WTC11 (cell line): ENCODE measurements at regions not wholly inside any gene's neighbourhood (a gene's known extent, or its start where the extent isn't known, plus 50 kb on each side); places are given as distances from the start of the nearest gene placed in this dataset.

Experiments
- ATF2 ChIP-seq: sonication (generic); formaldehyde crosslinking; IDR thresholded peaks from 2 replicates; pipeline ENCODE4 v1.8.1; 2022; ENCODE audit warnings: low read depth, missing genetic modification reagents, borderline replicate concordance
- CTCF ChIP-seq: fragments of 200-600 bp; IDR thresholded peaks from 2 replicates; pipeline ENCODE4 v1.8.0; 2022; ENCODE audit warnings: antibody characterized with exemption
- E2F4 ChIP-seq: sonication (generic); formaldehyde crosslinking; IDR thresholded peaks from 2 replicates; pipeline ENCODE4 v1.8.1; 2022; ENCODE audit warnings: low read depth, mild to moderate bottlenecking, moderate library complexity, missing genetic modification reagents, borderline replicate concordance
- ESRRA ChIP-seq: sonication (generic); formaldehyde crosslinking; IDR thresholded peaks from 2 replicates; pipeline ENCODE4 v1.8.1; 2022; ENCODE audit warnings: mild to moderate bottlenecking, missing genetic modification reagents, borderline replicate concordance
- FOXP1 ChIP-seq: sonication (generic); formaldehyde crosslinking; IDR thresholded peaks from 2 replicates; pipeline ENCODE4 v1.8.0; 2022; ENCODE audit warnings: missing genetic modification reagents, mild to moderate bottlenecking, moderate library complexity, borderline replicate concordance
- JUN ChIP-seq: sonication (generic); formaldehyde crosslinking; IDR thresholded peaks from 2 replicates; pipeline ENCODE4 v1.8.0; 2023; ENCODE audit warnings: mild to moderate bottlenecking, missing genetic modification reagents
- MAX ChIP-seq: sonication (generic); formaldehyde crosslinking; IDR thresholded peaks from 2 replicates; pipeline ENCODE4 v1.8.0; 2022; ENCODE audit warnings: mild to moderate bottlenecking, missing genetic modification reagents
- NFYB ChIP-seq: sonication (generic); formaldehyde crosslinking; conservative IDR thresholded peaks from 2 replicates; pipeline ENCODE4 v1.8.0; 2022; ENCODE audit warnings: low read depth, missing genetic modification reagents
- NR2C2 ChIP-seq: sonication (generic); formaldehyde crosslinking; IDR thresholded peaks from 2 replicates; pipeline ENCODE4 v1.8.0; 2022; ENCODE audit warnings: mild to moderate bottlenecking, missing genetic modification reagents
- PRDM15 ChIP-seq: sonication (generic); formaldehyde crosslinking; IDR thresholded peaks from 2 replicates; pipeline ENCODE4 v1.8.0; 2022; ENCODE audit warnings: missing genetic modification reagents
- TP53 ChIP-seq: sonication (generic); formaldehyde crosslinking; IDR thresholded peaks from 2 replicates; pipeline ENCODE4 v1.8.1; 2023; ENCODE audit warnings: mild to moderate bottlenecking, missing genetic modification reagents

- TF ChIP-seq CTCF = no peak
- TF ChIP-seq E2F4 (CRISPR knock-in tag) = no peak
- no peak for TF ChIP-seq ATF2 (CRISPR knock-in tag)
- TF ChIP-seq TP53 (CRISPR knock-in tag) = no peak
- TF ChIP-seq ESRRA (CRISPR knock-in tag) = no peak
- no peak for TF ChIP-seq PRDM15 (CRISPR knock-in tag)
- TF ChIP-seq NR2C2 (CRISPR knock-in tag) = no peak
- TF ChIP-seq MAX (CRISPR knock-in tag) = no peak
- TF ChIP-seq NFYB = no peak
- no peak for TF ChIP-seq FOXP1 (CRISPR knock-in tag)
- TF ChIP-seq JUN = no peak
These were observed 113.3 kb downstream of the IRF8 start for GRCh38 chr16:86012221-86012620.
